22Rv1 (cell line): ENCODE measurements at regions not wholly inside any gene's neighbourhood (a gene's known extent, or its start where the extent isn't known, plus 50 kb on each side); places are given as distances from the start of the nearest gene placed in this dataset.
"Not testable (repeated sequence)": the region's sequence is repeated elsewhere in the genome, so short reads cannot be mapped to it uniquely, and the experiment has no call there.

ENCODE experiments used
- CTCF ChIP-seq: fragments of 450-650 bp; IDR thresholded peaks from 2 replicates; pipeline ENCODE4 v1.5.1; 2017; ENCODE audit warnings: mild to moderate bottlenecking
- ZFX ChIP-seq: fragments of 450-650 bp; IDR thresholded peaks from 2 replicates; pipeline ENCODE4 v1.6.1; 2017; ENCODE audit warnings: antibody characterized with exemption, borderline replicate concordance

- TF ChIP-seq CTCF, ZFX: not testable (repeated sequence)
Observed at GRCh38 chrX:41034902-41035301, 50.3 kb upstream of the USP9X start.
